ENCODE measurements at regions not wholly inside any gene's neighbourhood (a gene's known extent, or its start where the extent isn't known, plus 50 kb on each side); places are given as distances from the start of the nearest gene placed in this dataset.
A peak's percentile ranks its signal among the peaks of the same experiment; 100 is the strongest.

GRCh38 chr9:120117081-120117480 is 462.9 kb downstream of the CDK5RAP2 start:
- DNase-seq (ENCODE audit: low spot score) = no peak

GRCh38 chr9:120110520-120110919 is 469.4 kb downstream of the CDK5RAP2 start:
- peak; percentile 19 for DNase-seq (ENCODE audit: low spot score)

GRCh38 chr9:120109242-120109641 is 470.7 kb downstream of the CDK5RAP2 start:
- no peak for DNase-seq (ENCODE audit: low spot score)

- DNase-seq (ENCODE audit: low spot score) = no peak
Observed at GRCh38 chr9:120107138-120107537, 472.8 kb downstream of the CDK5RAP2 start.

GRCh38 chr9:120104771-120105170 is 475.2 kb downstream of the CDK5RAP2 start:
- DNase-seq (ENCODE audit: low spot score) = peak; percentile 38

- no peak for DNase-seq (ENCODE audit: low spot score)
Observed at GRCh38 chr9:120100595-120100994, 479.4 kb downstream of the CDK5RAP2 start.

GRCh38 chr9:120099065-120099464 is 480.9 kb downstream of the CDK5RAP2 start:
- no peak for DNase-seq (ENCODE audit: low spot score)

GRCh38 chr9:120098584-120098983 is 481.4 kb downstream of the CDK5RAP2 start:
- no peak for DNase-seq (ENCODE audit: low spot score)

GRCh38 chr9:120091206-120091605 is 488.8 kb downstream of the CDK5RAP2 start:
- no peak for DNase-seq (ENCODE audit: low spot score)

GRCh38 chr9:120080849-120081248 is 499.1 kb downstream of the CDK5RAP2 start:
- no peak for DNase-seq (ENCODE audit: low spot score)

- no peak for DNase-seq (ENCODE audit: low spot score)
Observed at GRCh38 chr9:120078112-120078511, 501.9 kb downstream of the CDK5RAP2 start.

- no peak for DNase-seq (ENCODE audit: low spot score)
Observed at GRCh38 chr9:120071760-120072159, 508.2 kb downstream of the CDK5RAP2 start.

- DNase-seq (ENCODE audit: low spot score) = no peak
Observed at GRCh38 chr9:120066315-120066714, 513.7 kb downstream of the CDK5RAP2 start.

GRCh38 chr9:120065151-120065550 is 514.8 kb downstream of the CDK5RAP2 start:
- DNase-seq (ENCODE audit: low spot score) = no peak

- no peak for DNase-seq (ENCODE audit: low spot score)
Observed at GRCh38 chr9:120045011-120045410, 535.0 kb downstream of the CDK5RAP2 start.

GRCh38 chr9:120043448-120043847 is 536.5 kb downstream of the CDK5RAP2 start:
- DNase-seq (ENCODE audit: low spot score) = peak; percentile 55

GRCh38 chr9:120040896-120041295 is 539.1 kb downstream of the CDK5RAP2 start:
- DNase-seq (ENCODE audit: low spot score) = no peak

GRCh38 chr9:120038342-120038741 is 541.6 kb downstream of the CDK5RAP2 start:
- DNase-seq (ENCODE audit: low spot score) = no peak

- no peak for DNase-seq (ENCODE audit: low spot score)
Observed at GRCh38 chr9:120032639-120033038, 547.3 kb downstream of the CDK5RAP2 start.

- no peak for DNase-seq (ENCODE audit: low spot score)
Observed at GRCh38 chr9:120030847-120031246, 549.1 kb downstream of the CDK5RAP2 start.

GRCh38 chr9:120018550-120018949 is 561.4 kb downstream of the CDK5RAP2 start:
- no peak for DNase-seq (ENCODE audit: low spot score)

GRCh38 chr9:120018037-120018436 is 561.9 kb downstream of the CDK5RAP2 start:
- no peak for DNase-seq (ENCODE audit: low spot score)

GRCh38 chr9:120016231-120016630 is 563.7 kb downstream of the CDK5RAP2 start:
- no peak for DNase-seq (ENCODE audit: low spot score)

GRCh38 chr9:120014796-120015195 is 565.2 kb downstream of the CDK5RAP2 start:
- DNase-seq (ENCODE audit: low spot score) = no peak

- DNase-seq (ENCODE audit: low spot score) = no peak
Observed at GRCh38 chr9:120009856-120010255, 570.1 kb downstream of the CDK5RAP2 start.
